ENCODE measurements at regions not wholly inside any gene's neighbourhood (a gene's known extent, or its start where the extent isn't known, plus 50 kb on each side); places are given as distances from the start of the nearest gene placed in this dataset.

DNA sequence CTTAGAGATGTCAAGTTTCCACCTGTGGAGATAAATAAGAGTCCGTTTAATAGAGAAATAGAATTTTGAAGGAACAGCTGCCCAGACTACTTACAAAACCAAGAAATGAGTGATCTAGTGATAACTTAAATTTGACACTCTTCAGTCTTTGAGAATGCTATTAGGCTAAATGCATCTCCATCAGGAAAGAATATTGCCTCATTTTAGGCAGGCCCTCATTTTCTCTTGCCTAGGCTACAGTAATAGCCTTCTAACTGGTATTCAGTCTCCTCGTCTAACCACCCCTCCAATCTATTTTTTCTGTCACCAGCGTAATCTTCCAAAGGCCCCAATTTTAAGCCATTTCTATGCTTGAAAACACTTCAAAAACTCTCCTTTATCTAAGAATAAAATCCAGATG, 537.8 kb upstream of the CA10 start:
- Mint-ChIP-seq H3K4me1 (ENCODE audit: low read depth) (no peaks in the 10 kb centered on the region), H3K4me3 (no peak overlapping the region), H3K27ac (no peak overlapping the region), H3K36me3 (ENCODE audit: low read depth) (no peaks in the 10 kb centered on the region), H3K27me3 (ENCODE audit: low read depth) (no peaks in the 10 kb centered on the region), H3K9me3 (peaks cover 5% of the 10 kb centered on the region)
- CTCF ChIA-PET, result no interaction called here
- intact Hi-C loops (cut with micrococcal nuclease), result no loop called here
- no peak for DNase-seq

DNA sequence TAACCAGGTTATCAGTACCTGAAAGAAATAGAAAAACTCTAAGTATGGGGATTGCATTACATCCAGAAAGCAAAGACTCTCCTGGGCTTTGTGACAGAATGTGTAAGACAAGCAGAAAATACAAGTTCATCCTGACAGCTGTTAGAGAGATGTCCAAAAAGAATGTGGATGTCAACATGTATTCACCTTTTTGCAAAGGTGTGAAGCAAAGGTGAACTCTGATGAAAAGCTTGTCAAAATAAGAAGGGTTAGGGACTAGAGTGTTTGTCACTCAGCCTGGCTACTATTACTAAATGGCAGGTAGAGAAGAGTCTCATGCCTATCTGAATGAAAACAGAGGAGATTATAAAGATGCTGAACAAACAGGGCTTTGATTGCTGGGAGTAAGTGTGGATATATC, 527.6 kb upstream of the CA10 start:
- peaks cover 3% of the 10 kb centered on the region for H3K9me3 Mint-ChIP-seq
- no peak overlapping the region for H3K4me3 Mint-ChIP-seq
- H3K4me1 Mint-ChIP-seq (ENCODE audit: low read depth), result no peaks in the 10 kb centered on the region
- no peak overlapping the region for H3K27ac Mint-ChIP-seq
- no peak for DNase-seq
- H3K36me3 Mint-ChIP-seq (ENCODE audit: low read depth), result no peaks in the 10 kb centered on the region
- H3K27me3 Mint-ChIP-seq (ENCODE audit: low read depth), result no peaks in the 10 kb centered on the region
- intact Hi-C loops (cut with micrococcal nuclease), result no loop called here
- CTCF ChIA-PET, result no interaction called here

DNA sequence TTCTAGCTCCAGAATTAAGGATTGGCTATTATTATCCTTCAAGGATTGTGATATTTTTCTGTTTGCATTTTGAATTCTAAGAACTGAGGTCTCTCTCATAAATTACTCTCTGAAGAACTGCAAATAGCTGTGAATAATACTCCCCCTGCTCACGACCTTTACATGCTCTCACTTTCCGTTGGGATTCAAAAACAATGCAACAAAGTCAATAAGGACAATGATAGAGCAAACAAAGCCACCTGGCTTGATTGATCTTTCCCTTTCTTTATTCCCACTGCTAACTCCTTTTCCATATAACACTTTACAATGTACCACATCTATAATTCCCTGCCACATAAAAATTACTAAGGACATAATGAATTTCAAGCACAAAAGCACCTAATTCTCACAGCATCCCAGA, 523.0 kb upstream of the CA10 start:
- peaks cover 15% of the 10 kb centered on the region for H3K9me3 Mint-ChIP-seq
- no peaks in the 10 kb centered on the region for H3K36me3 Mint-ChIP-seq (ENCODE audit: low read depth)
- intact Hi-C loops (cut with micrococcal nuclease), result no loop called here
- H3K4me3 Mint-ChIP-seq, result no peak overlapping the region
- H3K4me1 Mint-ChIP-seq (ENCODE audit: low read depth), result no peaks in the 10 kb centered on the region
- CTCF ChIA-PET, result no interaction called here
- no peaks in the 10 kb centered on the region for H3K27me3 Mint-ChIP-seq (ENCODE audit: low read depth)
- H3K27ac Mint-ChIP-seq, result no peak overlapping the region
- no peak for DNase-seq

DNA sequence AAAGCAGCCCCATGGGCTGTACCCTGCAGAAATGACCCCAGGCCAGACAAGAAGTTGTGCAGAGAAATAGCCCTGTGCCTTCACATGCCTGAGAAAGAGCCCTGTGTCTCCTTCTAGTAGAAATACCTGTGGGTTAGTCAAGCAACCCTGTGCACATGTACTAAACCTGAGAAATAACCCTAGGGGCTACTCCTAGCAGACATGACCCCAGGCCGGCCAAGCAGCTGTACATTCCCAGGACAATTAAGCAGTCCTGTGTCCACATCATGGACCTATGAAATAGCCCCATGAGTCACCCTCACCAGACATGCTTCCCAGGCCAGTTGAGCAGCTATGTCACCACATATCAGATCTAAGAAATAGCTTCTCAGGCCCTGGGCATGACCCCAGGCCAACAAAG, 519.7 kb upstream of the CA10 start:
- Mint-ChIP-seq H3K27ac (no peak overlapping the region), H3K27me3 (ENCODE audit: low read depth) (no peaks in the 10 kb centered on the region), H3K9me3 (peaks cover 15% of the 10 kb centered on the region), H3K36me3 (ENCODE audit: low read depth) (no peaks in the 10 kb centered on the region), H3K4me3 (no peak overlapping the region), H3K4me1 (ENCODE audit: low read depth) (no peaks in the 10 kb centered on the region)
- intact Hi-C loops (cut with micrococcal nuclease), result no loop called here
- CTCF ChIA-PET, result no interaction called here
- DNase-seq, result no peak

- Mint-ChIP-seq H3K9me3 (peaks cover 9% of the 10 kb centered on the region), H3K36me3 (ENCODE audit: low read depth) (no peaks in the 10 kb centered on the region)
- CTCF ChIA-PET, result no interaction called here
Measured at GRCh38 chr17:52674686-52675085, 516.2 kb upstream of the CA10 start.

DNA sequence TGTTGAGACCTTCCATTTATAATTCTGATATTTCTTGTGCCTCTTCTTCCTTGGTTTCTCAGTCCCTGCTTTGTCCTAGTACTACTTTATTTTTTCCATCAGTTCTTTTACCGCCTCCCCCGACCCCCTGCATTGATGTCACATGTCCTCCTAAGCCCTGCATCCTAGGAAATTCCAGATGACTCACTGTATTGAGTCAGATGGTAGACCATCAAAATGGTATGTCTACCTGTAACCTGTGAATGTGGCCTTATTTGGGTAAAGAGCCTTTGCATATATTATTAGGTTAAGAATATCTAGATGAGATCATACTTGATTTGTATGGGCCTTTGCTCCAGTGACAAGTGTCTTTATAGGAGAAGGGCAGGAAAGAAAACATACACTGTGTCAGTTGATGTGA, 515.3 kb upstream of the CA10 start:
- no peaks in the 10 kb centered on the region for H3K4me1 Mint-ChIP-seq (ENCODE audit: low read depth)
- intact Hi-C loops (cut with micrococcal nuclease), result no loop called here
- H3K36me3 Mint-ChIP-seq (ENCODE audit: low read depth), result no peaks in the 10 kb centered on the region
- H3K27ac Mint-ChIP-seq, result no peak overlapping the region
- H3K4me3 Mint-ChIP-seq, result no peak overlapping the region
- no peak for DNase-seq
- CTCF ChIA-PET, result no interaction called here
- peaks cover 3% of the 10 kb centered on the region for H3K9me3 Mint-ChIP-seq
- H3K27me3 Mint-ChIP-seq (ENCODE audit: low read depth), result no peaks in the 10 kb centered on the region

More at GRCh38 chr17:52674686-52675085, 516.2 kb upstream of the CA10 start:
- H3K4me3 Mint-ChIP-seq, result no peak overlapping the region
- no peak overlapping the region for H3K27ac Mint-ChIP-seq
- no peak for DNase-seq
- intact Hi-C loops (cut with micrococcal nuclease), result no loop called here
- no peaks in the 10 kb centered on the region for H3K4me1 Mint-ChIP-seq (ENCODE audit: low read depth)
- H3K27me3 Mint-ChIP-seq (ENCODE audit: low read depth), result no peaks in the 10 kb centered on the region

DNA sequence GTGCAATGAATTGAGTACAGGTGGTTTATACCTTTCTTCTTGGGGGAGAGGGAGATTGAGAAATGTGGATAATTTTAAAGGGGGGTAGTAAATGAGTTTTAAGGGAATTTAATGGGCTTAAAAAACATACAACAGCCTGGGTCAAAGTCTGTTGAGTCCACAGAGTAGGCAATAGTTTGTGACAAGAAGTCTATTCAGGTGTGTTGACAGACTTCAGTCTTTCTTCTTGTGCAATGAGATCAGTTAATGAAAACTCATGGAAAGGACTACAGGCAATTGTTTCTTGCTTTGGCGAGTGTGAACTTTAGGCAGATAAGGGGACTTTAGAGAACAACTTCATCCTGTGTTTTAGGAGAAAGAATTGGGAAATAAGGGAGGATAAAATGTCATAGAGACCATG, 507.8 kb upstream of the CA10 start:
- no peak for DNase-seq
- intact Hi-C loops (cut with micrococcal nuclease), result no loop called here
- CTCF ChIA-PET, result no interaction called here
- Mint-ChIP-seq H3K27me3 (ENCODE audit: low read depth) (no peaks in the 10 kb centered on the region), H3K27ac (no peak overlapping the region), H3K9me3 (peaks cover 3% of the 10 kb centered on the region), H3K36me3 (ENCODE audit: low read depth) (no peaks in the 10 kb centered on the region), H3K4me3 (no peak overlapping the region), H3K4me1 (ENCODE audit: low read depth) (no peaks in the 10 kb centered on the region)

DNA sequence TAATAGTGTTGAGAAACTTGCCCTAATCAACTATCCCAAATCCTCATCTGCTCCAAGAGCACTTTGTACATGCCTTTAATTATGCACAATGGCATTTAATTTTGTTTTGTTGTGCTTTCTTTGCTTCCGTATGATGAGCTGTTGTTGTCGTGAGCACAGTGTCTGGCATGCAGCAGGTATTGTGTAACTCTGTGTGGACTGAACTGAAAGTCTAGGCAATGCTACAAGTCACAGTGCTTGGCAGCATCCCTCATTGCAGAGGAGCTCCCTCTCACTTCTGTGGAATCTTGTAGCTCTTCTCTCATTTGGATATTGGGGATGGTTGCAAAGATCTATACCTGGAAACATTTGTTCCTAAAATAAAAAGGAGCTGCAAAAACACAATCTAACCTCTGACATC, 502.2 kb upstream of the CA10 start:
- peaks cover 1% of the 10 kb centered on the region for H3K9me3 Mint-ChIP-seq
- intact Hi-C loops (cut with micrococcal nuclease), result no loop called here
- no peaks in the 10 kb centered on the region for H3K36me3 Mint-ChIP-seq (ENCODE audit: low read depth)
- DNase-seq, result no peak
- no peak overlapping the region for H3K4me3 Mint-ChIP-seq
- no peaks in the 10 kb centered on the region for H3K4me1 Mint-ChIP-seq (ENCODE audit: low read depth)
- no peaks in the 10 kb centered on the region for H3K27me3 Mint-ChIP-seq (ENCODE audit: low read depth)
- no peak overlapping the region for H3K27ac Mint-ChIP-seq
- CTCF ChIA-PET, result no interaction called here

- Mint-ChIP-seq H3K4me3 (no peak overlapping the region), H3K9me3 (peaks cover 3% of the 10 kb centered on the region), H3K4me1 (ENCODE audit: low read depth) (no peaks in the 10 kb centered on the region), H3K36me3 (ENCODE audit: low read depth) (no peaks in the 10 kb centered on the region), H3K27me3 (ENCODE audit: low read depth) (no peaks in the 10 kb centered on the region), H3K27ac (no peak overlapping the region)
- CTCF ChIA-PET, result no interaction called here
- intact Hi-C loops (cut with micrococcal nuclease), result no loop called here
- DNase-seq, result no peak
Measured at GRCh38 chr17:52653014-52653413, 494.5 kb upstream of the CA10 start.

DNA sequence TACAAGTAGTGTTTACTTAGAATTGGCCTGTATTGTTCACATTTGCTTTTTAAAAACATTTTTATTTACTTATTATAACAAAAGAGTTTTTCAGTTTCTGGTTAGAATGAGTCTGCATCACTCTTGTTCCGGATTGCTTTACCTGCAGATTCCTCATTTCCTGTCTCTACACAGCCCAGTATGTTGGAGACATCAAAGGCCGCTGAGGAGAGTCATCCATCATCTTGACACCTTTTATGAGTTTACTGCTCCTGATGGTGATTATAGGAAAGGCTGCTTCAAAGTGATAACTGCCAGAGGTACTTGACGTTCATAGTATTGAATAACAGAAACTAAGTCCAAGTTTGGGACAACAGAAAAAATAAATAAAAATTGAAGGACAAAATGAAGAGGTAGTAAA, 490.5 kb upstream of the CA10 start:
- Mint-ChIP-seq H3K27ac (no peak overlapping the region), H3K4me1 (ENCODE audit: low read depth) (no peaks in the 10 kb centered on the region), H3K9me3 (peaks cover 3% of the 10 kb centered on the region), H3K27me3 (ENCODE audit: low read depth) (no peaks in the 10 kb centered on the region), H3K4me3 (no peak overlapping the region), H3K36me3 (ENCODE audit: low read depth) (no peaks in the 10 kb centered on the region)
- no peak for DNase-seq
- intact Hi-C loops (cut with micrococcal nuclease), result no loop called here
- CTCF ChIA-PET, result no interaction called here

DNA sequence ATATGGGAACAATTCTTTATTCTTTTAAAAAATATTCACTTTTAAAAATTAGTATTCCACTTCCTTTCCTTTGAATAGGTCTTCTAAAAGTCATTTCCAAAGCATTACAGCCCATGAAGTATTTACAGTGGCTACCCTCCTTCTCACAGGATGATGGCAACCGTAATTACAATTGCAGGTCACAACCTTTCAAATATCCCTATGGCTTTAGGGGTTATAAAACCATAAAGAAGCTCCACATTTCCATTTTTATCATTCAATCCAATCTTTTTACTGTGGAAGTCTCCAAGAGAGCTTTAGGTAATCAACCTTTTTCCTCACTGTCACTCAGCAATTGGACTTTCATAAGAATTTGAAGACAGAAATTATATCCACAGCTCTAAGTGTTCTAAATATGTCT, 488.9 kb upstream of the CA10 start:
- no peaks in the 10 kb centered on the region for H3K36me3 Mint-ChIP-seq (ENCODE audit: low read depth)
- intact Hi-C loops (cut with micrococcal nuclease), result no loop called here

GRCh38 chr17:52636443-52636842, 477.9 kb upstream of the CA10 start:
- Mint-ChIP-seq H3K27ac (no peak overlapping the region), H3K9me3 (peaks cover 3% of the 10 kb centered on the region), H3K4me3 (no peak overlapping the region), H3K27me3 (ENCODE audit: low read depth) (peaks cover 3% of the 10 kb centered on the region), H3K4me1 (ENCODE audit: low read depth) (no peaks in the 10 kb centered on the region), H3K36me3 (ENCODE audit: low read depth) (no peaks in the 10 kb centered on the region)
- CTCF ChIA-PET, result no interaction called here
- no peak for DNase-seq
- intact Hi-C loops (cut with micrococcal nuclease), result no loop called here

More for the DNA sequence above, 488.9 kb upstream of the CA10 start:
- CTCF ChIA-PET, result no interaction called here
- no peak overlapping the region for H3K27ac Mint-ChIP-seq
- no peaks in the 10 kb centered on the region for H3K27me3 Mint-ChIP-seq (ENCODE audit: low read depth)
- DNase-seq, result no peak
- no peaks in the 10 kb centered on the region for H3K4me1 Mint-ChIP-seq (ENCODE audit: low read depth)
- H3K9me3 Mint-ChIP-seq, result peaks cover 2% of the 10 kb centered on the region
- H3K4me3 Mint-ChIP-seq, result no peak overlapping the region

DNA sequence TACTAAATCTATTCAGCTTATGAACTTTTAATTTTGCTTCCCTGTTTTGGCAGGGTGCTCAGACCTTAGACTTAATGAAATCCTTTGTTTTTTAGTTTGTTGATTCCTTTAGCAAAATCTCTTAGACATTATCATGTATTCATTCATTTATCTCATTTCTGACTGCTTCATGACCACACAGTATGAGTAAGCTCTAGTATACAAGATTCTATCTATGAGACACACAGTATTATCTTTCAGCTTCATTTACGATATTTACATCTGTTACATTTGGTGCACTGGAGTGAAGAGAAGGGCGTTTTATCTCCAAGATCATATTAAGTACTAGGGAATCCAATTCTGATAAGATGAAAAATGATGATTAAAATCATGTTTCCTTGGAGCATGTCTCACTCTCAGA, 448.1 kb upstream of the CA10 start:
- H3K4me1 Mint-ChIP-seq (ENCODE audit: low read depth), result no peaks in the 10 kb centered on the region
- CTCF ChIA-PET, result no interaction called here
- H3K27me3 Mint-ChIP-seq (ENCODE audit: low read depth), result no peaks in the 10 kb centered on the region
- H3K27ac Mint-ChIP-seq, result no peak overlapping the region
- H3K9me3 Mint-ChIP-seq, result no peaks in the 10 kb centered on the region
- DNase-seq, result no peak
- intact Hi-C loops (cut with micrococcal nuclease), result no loop called here
- H3K4me3 Mint-ChIP-seq, result no peak overlapping the region
- no peaks in the 10 kb centered on the region for H3K36me3 Mint-ChIP-seq (ENCODE audit: low read depth)

GRCh38 chr17:52606098-52606497, 447.6 kb upstream of the CA10 start:
- H3K4me3 Mint-ChIP-seq, result no peak overlapping the region
- H3K36me3 Mint-ChIP-seq (ENCODE audit: low read depth), result no peaks in the 10 kb centered on the region
- H3K4me1 Mint-ChIP-seq (ENCODE audit: low read depth), result no peaks in the 10 kb centered on the region
- intact Hi-C loops (cut with micrococcal nuclease), result no loop called here
- no peak overlapping the region for H3K27ac Mint-ChIP-seq
- DNase-seq, result no peak
- no peaks in the 10 kb centered on the region for H3K27me3 Mint-ChIP-seq (ENCODE audit: low read depth)
- no peaks in the 10 kb centered on the region for H3K9me3 Mint-ChIP-seq
- CTCF ChIA-PET, result no interaction called here

All from activated naive CD4-positive, alpha-beta T cell treated with anti-CD3 and anti-CD28 coated beads for 36 hours (primary cell).